KBM-7 (cell line): ENCODE measurements at regions not wholly inside any gene's neighbourhood (a gene's known extent, or its start where the extent isn't known, plus 50 kb on each side); places are given as distances from the start of the nearest gene placed in this dataset.

ENCODE experiments used
- DNase-seq: peaks from one replicate; pipeline ENCODE4 v3.0.0-alpha.2; 2015
- in situ Hi-C: fragments of 300-500 bp; cut with MboI; formaldehyde crosslinking; loops from 2 replicates; pipeline ENCODE4 v1.14.3; 2020; ENCODE audit warnings: low sequenced_read_pairs, low pct_unique_long_range_greater_than_20kb, mixed read lengths

- no peak for DNase-seq
- in situ Hi-C loops, result no loop called here
Observed at GRCh38 chr5:66299463-66299862, 155.4 kb downstream of the SREK1 start.

GRCh38 chr5:66302344-66302743 lies 158.2 kb downstream of the SREK1 start:
- in situ Hi-C loops, result loop anchor here (25.0 kb wide), 1 partner anchor 460 kb away; no protein-coding TSS in a partner anchor

GRCh38 chr5:66306105-66306843 lies 162.2 kb downstream of the SREK1 start:
- DNase-seq, result peak; percentile 64
- in situ Hi-C loops, result loop anchor here (25.0 kb wide), 1 partner anchor 456 kb away; no protein-coding TSS in a partner anchor

More at GRCh38 chr5:66302344-66302743, 158.2 kb downstream of the SREK1 start:
- no peak for DNase-seq

GRCh38 chr5:66306844-66307315 lies 162.8 kb downstream of the SREK1 start:
- no peak for DNase-seq
- in situ Hi-C loops, result loop anchor here (25.0 kb wide), 1 partner anchor 455 kb away; no protein-coding TSS in a partner anchor

GRCh38 chr5:66307647-66308241 lies 163.6 kb downstream of the SREK1 start:
- DNase-seq, result peak; percentile 76
- in situ Hi-C loops, result loop anchor here (25.0 kb wide), 1 partner anchor 455 kb away; no protein-coding TSS in a partner anchor

- in situ Hi-C loops, result loop anchor here (25.0 kb wide), 1 partner anchor 450 kb away; no protein-coding TSS in a partner anchor
- DNase-seq, result no peak
Observed at GRCh38 chr5:66312266-66312665, 168.2 kb downstream of the SREK1 start.

- DNase-seq, result no peak
- in situ Hi-C loops, result loop anchor here (25.0 kb wide), 1 partner anchor 447 kb away; no protein-coding TSS in a partner anchor
Observed at GRCh38 chr5:66315784-66316183, 171.7 kb downstream of the SREK1 start.

GRCh38 chr5:66322786-66323528 lies 178.9 kb downstream of the SREK1 start:
- no peak for DNase-seq

GRCh38 chr5:66323529-66323895 lies 179.4 kb downstream of the SREK1 start:
- DNase-seq, result no peak
- in situ Hi-C loops, result loop anchor here (25.0 kb wide), 1 partner anchor 439 kb away; no protein-coding TSS in a partner anchor

More at GRCh38 chr5:66322786-66323528, 178.9 kb downstream of the SREK1 start:
- in situ Hi-C loops, result loop anchor here (25.0 kb wide), 1 partner anchor 439 kb away; no protein-coding TSS in a partner anchor

GRCh38 chr5:66324357-66324756 lies 180.3 kb downstream of the SREK1 start:
- DNase-seq, result no peak
- in situ Hi-C loops, result loop anchor here (25.0 kb wide), 1 partner anchor 438 kb away; no protein-coding TSS in a partner anchor

GRCh38 chr5:66326276-66326675 lies 182.2 kb downstream of the SREK1 start:
- no peak for DNase-seq
- in situ Hi-C loops, result no loop called here

GRCh38 chr5:66327008-66327407 lies 182.9 kb downstream of the SREK1 start:
- in situ Hi-C loops, result no loop called here
- DNase-seq, result no peak

GRCh38 chr5:66329078-66329477 lies 185.0 kb downstream of the SREK1 start:
- DNase-seq, result no peak
- in situ Hi-C loops, result no loop called here

- no peak for DNase-seq
- in situ Hi-C loops, result no loop called here
Observed at GRCh38 chr5:66333192-66333591, 189.1 kb downstream of the SREK1 start.

- in situ Hi-C loops, result no loop called here
- DNase-seq, result no peak
Observed at GRCh38 chr5:66337626-66338226, 193.6 kb downstream of the SREK1 start.

- no peak for DNase-seq
- in situ Hi-C loops, result no loop called here
Observed at GRCh38 chr5:66338828-66339227, 194.7 kb downstream of the SREK1 start.

GRCh38 chr5:66339896-66340295 lies 195.8 kb downstream of the SREK1 start:
- in situ Hi-C loops, result no loop called here
- DNase-seq, result no peak

GRCh38 chr5:66340786-66341185 lies 196.7 kb downstream of the SREK1 start:
- no peak for DNase-seq
- in situ Hi-C loops, result no loop called here

- DNase-seq, result no peak
- in situ Hi-C loops, result no loop called here
Observed at GRCh38 chr5:66342341-66342880, 198.3 kb downstream of the SREK1 start.
